ENCODE measurements at regions not wholly inside any gene's neighbourhood (a gene's known extent, or its start where the extent isn't known, plus 50 kb on each side); places are given as distances from the start of the nearest gene placed in this dataset.

GRCh38 chr10:4511509-4511908 is 314.5 kb upstream of the AKR1E2 start:
- Histone ChIP-seq H3K27ac (no peak overlapping the region), H3K4me1 (peaks cover 0 to 37% of the 10 kb centered on the region in 2 donors)

DNA sequence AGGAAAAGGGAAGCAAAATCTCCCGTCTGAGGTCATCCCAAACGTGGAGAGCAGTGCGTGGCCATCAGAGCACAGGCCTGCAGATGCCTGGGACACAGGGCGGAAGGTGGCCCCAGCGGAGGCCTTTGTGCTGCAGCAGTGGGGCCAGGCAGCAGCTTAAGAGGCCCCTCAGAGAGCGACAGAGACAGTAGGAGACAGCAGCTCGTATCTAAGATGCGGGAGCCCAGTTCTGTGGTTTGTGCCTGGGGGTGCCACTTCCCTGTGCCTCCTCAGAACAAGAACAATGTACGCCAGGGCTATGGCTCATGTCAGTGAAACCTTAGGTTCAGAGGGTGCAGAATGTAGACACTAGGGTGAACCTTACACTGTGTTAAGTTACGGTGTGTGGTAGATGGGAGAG is 316.6 kb upstream of the AKR1E2 start:
- Histone ChIP-seq H3K4me1 (peaks cover 0 to 20% of the 10 kb centered on the region in 2 donors), H3K9me3 (no peaks in the 10 kb centered on the region), H3K36me3 (no peaks in the 10 kb centered on the region), H3K27ac (no peak overlapping the region), H3K27me3 (no peaks in the 10 kb centered on the region), H3K4me3 (no peak overlapping the region)
- DNase-seq (ENCODE audit: low spot score) = no peak
- TF ChIP-seq, protein P1, sequence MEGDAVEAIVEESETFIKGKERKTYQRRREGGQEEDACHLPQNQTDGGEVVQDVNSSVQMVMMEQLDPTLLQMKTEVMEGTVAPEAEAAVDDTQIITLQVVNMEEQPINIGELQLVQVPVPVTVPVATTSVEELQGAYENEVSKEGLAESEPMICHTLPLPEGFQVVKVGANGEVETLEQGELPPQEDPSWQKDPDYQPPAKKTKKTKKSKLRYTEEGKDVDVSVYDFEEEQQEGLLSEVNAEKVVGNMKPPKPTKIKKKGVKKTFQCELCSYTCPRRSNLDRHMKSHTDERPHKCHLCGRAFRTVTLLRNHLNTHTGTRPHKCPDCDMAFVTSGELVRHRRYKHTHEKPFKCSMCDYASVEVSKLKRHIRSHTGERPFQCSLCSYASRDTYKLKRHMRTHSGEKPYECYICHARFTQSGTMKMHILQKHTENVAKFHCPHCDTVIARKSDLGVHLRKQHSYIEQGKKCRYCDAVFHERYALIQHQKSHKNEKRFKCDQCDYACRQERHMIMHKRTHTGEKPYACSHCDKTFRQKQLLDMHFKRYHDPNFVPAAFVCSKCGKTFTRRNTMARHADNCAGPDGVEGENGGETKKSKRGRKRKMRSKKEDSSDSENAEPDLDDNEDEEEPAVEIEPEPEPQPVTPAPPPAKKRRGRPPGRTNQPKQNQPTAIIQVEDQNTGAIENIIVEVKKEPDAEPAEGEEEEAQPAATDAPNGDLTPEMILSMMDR (IDR thresholded peaks at IDR 0.05) = no peak

More at GRCh38 chr10:4511509-4511908, 314.5 kb upstream of the AKR1E2 start:
- H3K9me3 ChIP-seq = no peaks in the 10 kb centered on the region
- H3K27me3 ChIP-seq = no peaks in the 10 kb centered on the region
- TF ChIP-seq, protein P1 (IDR thresholded peaks at IDR 0.05) = no peak
- H3K36me3 ChIP-seq = no peaks in the 10 kb centered on the region
- DNase-seq (ENCODE audit: low spot score) = no peak
- no peak overlapping the region for H3K4me3 ChIP-seq

DNA sequence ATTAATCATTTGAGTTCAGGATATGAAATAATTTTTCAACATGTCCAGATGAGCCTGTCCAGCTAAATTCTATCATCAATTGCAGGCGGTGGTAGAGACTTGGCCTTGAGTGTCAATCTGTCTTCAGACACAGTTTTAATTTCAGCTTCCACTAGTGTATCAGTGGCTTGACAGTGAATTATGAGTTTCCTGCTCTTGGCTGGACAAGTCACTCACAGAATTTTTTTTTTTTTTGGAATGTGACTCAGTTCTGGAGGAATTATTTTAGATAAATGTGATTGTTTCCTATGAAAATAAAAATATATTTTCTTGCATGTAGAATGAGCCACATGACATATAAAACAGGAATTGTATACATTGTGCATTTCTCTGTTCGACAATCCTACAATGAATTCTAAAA is 319.9 kb upstream of the AKR1E2 start:
- Histone ChIP-seq H3K4me1 (no peaks in the 10 kb centered on the region), H3K36me3 (no peaks in the 10 kb centered on the region), H3K4me3 (no peak overlapping the region), H3K27ac (peak overlapping the region in 1 of 2 donors; percentile 11), H3K9me3 (no peaks in the 10 kb centered on the region), H3K27me3 (no peaks in the 10 kb centered on the region)
- TF ChIP-seq, protein P1 (IDR thresholded peaks at IDR 0.05) = no peak
- no peak for DNase-seq (ENCODE audit: low spot score)

- Histone ChIP-seq H3K4me3 (no peak overlapping the region), H3K27ac (peak overlapping the region in 1 of 2 donors; percentile 18), H3K9me3 (no peaks in the 10 kb centered on the region), H3K27me3 (no peaks in the 10 kb centered on the region), H3K4me1 (no peaks in the 10 kb centered on the region), H3K36me3 (no peaks in the 10 kb centered on the region)
- no peak for DNase-seq (ENCODE audit: low spot score)
- TF ChIP-seq, protein P1 (IDR thresholded peaks at IDR 0.05) = no peak
Observed at GRCh38 chr10:4504550-4504949, 321.5 kb upstream of the AKR1E2 start.

DNA sequence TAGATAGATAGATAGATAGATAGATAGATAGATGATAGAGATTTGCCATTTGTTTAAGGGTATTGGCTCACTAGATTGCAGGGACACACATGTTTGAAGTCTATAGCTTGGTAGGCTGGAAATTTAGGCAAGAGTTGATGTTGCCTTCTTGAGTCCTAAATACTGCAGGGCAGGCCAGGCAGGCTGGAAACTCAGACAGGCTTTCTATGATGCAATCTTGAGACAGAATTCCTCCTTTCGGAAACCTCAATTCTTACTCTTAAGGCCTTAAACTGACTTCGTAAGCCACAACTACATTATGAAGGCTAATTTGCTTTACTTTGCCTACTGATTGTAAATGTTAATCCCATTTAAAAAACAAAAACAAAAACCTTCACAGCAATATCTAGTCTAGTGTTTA is 322.9 kb upstream of the AKR1E2 start:
- TF ChIP-seq, protein P1 (IDR thresholded peaks at IDR 0.05) = no peak
- Histone ChIP-seq H3K36me3 (no peaks in the 10 kb centered on the region), H3K4me1 (peaks cover 0 to 13% of the 10 kb centered on the region in 2 donors), H3K27me3 (no peaks in the 10 kb centered on the region), H3K27ac (no peak overlapping the region), H3K4me3 (no peak overlapping the region), H3K9me3 (no peaks in the 10 kb centered on the region)
- no peak for DNase-seq (ENCODE audit: low spot score)

DNA sequence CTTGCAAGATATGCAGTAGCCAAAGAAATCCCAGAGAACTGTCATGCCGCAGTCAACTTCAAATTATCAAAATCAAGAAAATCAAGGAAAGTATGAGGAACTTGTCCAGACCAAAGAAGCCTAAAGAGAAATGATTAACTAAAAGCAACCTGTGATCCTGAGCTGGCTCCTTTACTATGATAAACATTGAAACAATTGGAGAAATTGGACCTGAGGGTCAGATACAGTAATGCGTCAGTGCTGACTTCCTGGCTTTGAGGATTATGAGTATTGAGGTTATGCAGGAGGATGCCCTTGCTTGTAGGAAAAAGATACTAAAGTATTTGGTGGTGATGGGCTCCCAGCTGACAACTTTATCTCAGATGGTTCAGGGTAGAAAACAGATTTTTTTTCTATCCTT is 324.7 kb upstream of the AKR1E2 start:
- Histone ChIP-seq H3K27ac (no peak overlapping the region), H3K4me3 (no peak overlapping the region)

More for the DNA sequence above, 324.7 kb upstream of the AKR1E2 start:
- TF ChIP-seq, protein P1 (IDR thresholded peaks at IDR 0.05) = no peak
- no peaks in the 10 kb centered on the region for H3K9me3 ChIP-seq
- H3K27me3 ChIP-seq = no peaks in the 10 kb centered on the region
- DNase-seq (ENCODE audit: low spot score) = no peak
- H3K36me3 ChIP-seq = no peaks in the 10 kb centered on the region
- H3K4me1 ChIP-seq = peaks cover 0 to 15% of the 10 kb centered on the region in 2 donors

All from right atrium auricular region (tissue), 2 donors.